NCI-H2196 treated with DMSO at 0.1 percent for 48 hours (cell line): ENCODE measurements at regions not wholly inside any gene's neighbourhood (a gene's known extent, or its start where the extent isn't known, plus 50 kb on each side); places are given as distances from the start of the nearest gene placed in this dataset.
"Not testable (repeated sequence)": the region's sequence is repeated elsewhere in the genome, so short reads cannot be mapped to it uniquely, and the experiment has no call there.

ENCODE experiments used
- DNase-seq: peaks from one replicate; lab custom pipeline; 2025; ENCODE audit not compliant: unreplicated experiment; lab: John Stamatoyannopoulos, UW

- DNase-seq, result no peak
These were observed 1546.2 kb downstream of the OLFM4 start for GRCh38 chr13:54574791-54575190.

DNA sequence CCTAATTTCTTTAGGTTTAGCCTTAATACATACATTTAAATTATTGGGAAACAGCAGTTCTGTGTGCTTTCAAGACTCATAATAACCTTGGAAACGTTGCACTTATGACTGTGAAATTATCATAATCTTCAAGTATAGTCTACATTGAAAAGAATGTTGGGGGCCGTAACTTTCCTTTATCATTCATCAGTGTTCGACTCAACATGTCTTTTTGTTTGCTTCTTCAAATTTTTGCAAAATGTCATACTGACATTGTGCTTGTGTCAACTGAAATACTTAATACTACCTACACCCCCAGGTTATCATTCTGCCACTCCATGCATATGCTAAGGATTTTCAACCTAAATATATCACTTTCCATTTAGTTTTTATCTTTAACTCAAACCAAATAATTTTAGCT, 1562.9 kb downstream of the OLFM4 start:
- DNase-seq, result no peak

- DNase-seq, result no peak
These were observed 1563.6 kb downstream of the OLFM4 start for GRCh38 chr13:54592201-54592600.

DNA sequence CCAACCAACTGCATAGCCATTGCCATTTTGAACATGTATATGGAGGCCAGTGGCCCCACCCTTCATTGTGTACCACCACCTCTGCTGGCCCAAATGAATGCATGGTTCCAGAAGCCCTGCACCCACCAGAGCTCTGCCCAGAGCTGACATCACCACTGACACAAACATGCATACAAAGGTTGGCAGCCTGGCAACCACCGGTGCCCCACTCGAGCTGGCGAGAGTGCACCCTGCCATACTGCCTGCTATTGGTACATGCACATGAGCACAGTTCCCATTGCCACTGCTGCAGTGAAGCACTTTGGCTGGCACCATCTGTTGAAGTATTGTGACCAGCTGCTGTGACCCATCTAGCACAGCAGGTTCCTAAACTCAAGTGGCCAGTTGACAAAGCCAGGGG, 1564.9 kb downstream of the OLFM4 start:
- no peak for DNase-seq

DNA sequence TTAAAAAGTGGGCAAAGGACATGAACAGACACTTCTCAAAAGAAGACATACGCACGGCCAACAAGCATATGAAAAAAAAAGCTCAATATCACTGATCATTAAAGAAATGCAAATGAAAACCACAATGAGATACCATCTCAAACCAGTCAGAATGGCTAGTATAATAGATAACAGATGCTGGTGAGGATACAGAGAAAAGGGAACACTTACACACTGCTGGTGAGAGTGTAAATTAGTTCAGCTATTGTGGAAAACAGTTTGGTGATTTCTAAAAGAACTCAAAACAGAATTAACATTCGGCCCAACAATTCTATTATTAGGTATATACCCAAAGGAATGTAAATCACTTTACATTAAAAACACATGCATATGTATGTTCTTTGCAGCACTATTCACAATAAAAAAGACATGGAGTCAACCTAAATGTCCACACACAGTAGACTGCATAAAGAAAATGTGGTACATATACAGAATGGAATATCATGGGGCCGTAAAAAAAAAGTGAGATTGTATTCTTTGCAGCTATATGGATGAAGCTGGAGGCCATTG, 1569.0 kb downstream of the OLFM4 start:
- no peak for DNase-seq

GRCh38 chr13:54599413-54599812, 1570.8 kb downstream of the OLFM4 start:
- no peak for DNase-seq

DNA sequence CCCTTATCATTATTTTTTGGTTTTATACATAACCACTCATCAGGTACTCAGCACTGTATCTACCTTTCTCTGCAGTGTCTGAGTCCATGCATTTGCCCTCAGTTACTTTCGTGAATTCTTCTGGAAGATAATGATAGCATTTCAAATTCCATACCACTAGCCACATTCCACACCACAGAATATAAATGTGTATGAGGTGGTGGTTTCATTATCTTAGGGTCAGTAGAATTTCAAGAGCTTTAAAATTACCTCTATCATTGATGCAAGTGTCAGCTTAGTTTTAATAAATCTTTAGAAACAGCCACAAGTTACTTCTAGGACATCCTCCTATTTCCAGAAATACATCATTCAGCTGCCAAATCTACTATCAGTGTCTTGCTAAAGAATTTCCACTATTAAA, 1578.3 kb downstream of the OLFM4 start:
- DNase-seq, result no peak

- no peak for DNase-seq
These were observed 1578.8 kb downstream of the OLFM4 start for GRCh38 chr13:54607421-54607820.

GRCh38 chr13:54611390-54611789, 1582.8 kb downstream of the OLFM4 start:
- DNase-seq, result no peak

DNA sequence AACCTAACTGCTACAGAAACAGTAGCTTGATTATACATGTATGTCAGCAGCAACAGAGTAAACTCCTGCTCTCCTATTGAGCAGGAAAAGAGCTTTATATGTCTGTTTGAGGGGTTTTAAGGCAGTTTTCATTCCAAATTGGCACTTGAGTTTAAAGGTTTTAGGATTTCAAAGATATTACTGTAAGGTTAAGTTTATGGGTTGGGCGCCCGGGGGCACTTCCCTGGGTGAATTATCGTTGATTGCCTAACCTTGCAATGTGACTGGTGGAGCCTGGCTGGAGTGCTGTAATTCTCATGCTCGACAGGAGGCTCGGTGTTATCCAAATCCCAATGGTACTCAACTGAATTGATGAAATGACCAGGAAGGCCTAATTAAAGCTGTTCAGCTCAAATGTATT, 1586.1 kb downstream of the OLFM4 start:
- DNase-seq, result no peak

DNA sequence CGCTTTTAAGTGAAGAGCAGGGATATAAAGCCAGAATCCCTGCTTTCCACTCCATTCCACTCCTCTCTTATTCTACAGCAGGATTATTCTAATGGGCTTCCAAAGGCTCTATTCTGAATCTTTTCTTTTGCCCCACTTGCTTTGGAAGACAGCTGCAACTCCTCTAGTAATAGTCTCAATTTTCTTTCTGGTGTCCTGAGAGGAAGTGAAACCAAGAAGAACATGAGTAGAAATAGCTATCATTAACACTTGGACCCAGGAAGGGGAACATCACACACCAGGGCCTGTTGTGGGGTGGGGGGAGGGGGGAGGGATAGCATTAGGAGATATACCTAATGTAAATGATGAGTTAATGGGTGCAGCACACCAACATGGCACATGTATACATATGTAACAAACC, 1597.9 kb downstream of the OLFM4 start:
- not testable (repeated sequence) for DNase-seq

DNA sequence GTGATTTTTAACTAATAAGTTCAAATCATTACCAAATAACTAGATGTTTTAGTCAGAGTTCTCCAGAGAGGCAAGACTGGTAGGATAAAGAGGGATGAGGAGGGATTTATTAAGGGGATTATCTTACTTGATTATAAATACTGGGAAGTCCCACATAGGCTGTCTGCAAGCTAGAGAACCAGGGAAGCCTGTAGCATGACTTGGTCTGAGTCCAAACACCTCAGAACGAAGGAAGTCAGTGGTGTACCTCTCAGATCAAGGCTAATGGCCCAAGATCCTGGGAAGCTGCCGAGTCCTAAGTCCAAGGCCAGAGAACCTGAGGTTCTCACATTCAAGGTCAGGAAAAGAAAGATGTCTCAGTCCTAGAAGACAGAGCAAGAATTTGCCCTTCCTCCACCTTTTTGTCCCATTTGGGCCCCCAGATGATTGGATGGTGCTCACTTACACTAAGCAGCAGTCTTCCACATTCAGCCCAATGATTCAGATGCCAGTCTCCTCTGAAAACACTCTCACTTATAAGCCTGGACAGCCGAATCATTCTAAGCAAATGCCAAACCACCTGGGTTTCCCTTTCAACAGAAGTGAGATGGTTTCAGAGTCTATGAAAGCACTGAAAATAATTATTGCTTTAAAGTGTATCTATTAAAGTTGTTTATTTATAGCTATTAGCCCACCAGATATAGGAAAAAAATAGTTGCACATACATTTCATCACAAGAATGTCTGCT, 1599.2 kb downstream of the OLFM4 start:
- no peak for DNase-seq

DNA sequence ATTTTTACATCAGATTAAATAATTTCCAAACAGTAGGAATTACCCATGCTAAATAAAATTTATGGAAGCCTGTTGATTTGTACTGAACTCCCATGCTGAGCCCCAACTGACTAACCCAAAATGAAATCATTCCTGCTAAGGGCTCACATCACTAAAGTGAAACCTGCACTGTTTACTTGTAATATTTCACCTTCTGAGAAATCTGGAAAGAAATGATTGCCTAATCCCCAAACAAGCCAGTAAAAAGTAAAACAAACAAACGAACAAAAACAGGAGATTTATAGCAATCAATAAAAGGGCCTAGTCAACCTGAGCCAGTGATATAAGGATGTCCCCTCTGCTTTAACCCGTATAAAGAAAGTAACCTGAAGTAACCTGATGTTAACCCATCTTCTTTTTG, 1599.8 kb downstream of the OLFM4 start:
- DNase-seq, result no peak

- DNase-seq, result no peak
These were observed 1604.8 kb downstream of the OLFM4 start for GRCh38 chr13:54633456-54633855.

GRCh38 chr13:54636231-54636630, 1607.6 kb downstream of the OLFM4 start:
- no peak for DNase-seq

DNA sequence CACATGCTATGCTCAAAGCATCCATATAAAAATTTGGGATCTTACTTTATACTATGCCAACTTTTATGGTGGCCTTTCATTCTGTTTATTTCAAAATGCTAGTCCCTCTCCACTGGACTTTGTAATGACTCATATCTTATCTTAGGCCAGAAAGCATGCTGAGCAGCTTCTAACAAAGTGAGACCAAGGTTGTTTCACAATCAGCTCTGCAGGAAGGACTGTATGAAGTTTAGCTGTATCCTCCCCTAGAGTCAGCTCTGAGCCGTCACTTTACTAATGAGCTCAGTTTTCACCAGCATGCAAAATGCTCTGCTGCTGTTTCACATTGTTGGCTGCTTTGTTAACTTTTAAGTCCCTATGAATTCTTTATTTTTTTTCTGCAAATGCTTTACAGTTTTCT, 1608.8 kb downstream of the OLFM4 start:
- no peak for DNase-seq

DNA sequence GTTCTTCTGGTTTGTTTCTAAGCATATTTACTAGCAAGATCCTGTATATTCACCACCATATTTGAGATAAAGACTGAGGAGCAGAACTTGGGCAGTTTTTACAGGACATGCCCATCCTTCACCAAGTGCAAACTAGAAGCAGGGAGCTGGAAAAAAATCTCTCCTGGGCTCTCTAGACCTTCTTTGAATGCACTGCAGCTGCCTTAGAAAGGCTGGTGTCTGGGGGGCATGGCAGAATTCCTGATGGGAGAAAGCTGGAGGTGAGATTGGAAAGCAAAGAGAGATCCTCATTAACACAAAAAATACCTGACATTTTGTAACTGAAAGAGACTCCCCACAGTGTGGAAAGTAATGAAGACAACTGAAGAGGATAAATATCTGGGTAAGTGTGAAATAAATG, 1612.1 kb downstream of the OLFM4 start:
- DNase-seq, result no peak

GRCh38 chr13:54643863-54644262, 1615.2 kb downstream of the OLFM4 start:
- DNase-seq, result no peak

- no peak for DNase-seq
These were observed 1618.7 kb downstream of the OLFM4 start for GRCh38 chr13:54647275-54647674.

- DNase-seq, result no peak
These were observed 1629.0 kb downstream of the OLFM4 start for GRCh38 chr13:54657588-54657987.

GRCh38 chr13:54658771-54659170, 1630.2 kb downstream of the OLFM4 start:
- DNase-seq, result no peak

DNA sequence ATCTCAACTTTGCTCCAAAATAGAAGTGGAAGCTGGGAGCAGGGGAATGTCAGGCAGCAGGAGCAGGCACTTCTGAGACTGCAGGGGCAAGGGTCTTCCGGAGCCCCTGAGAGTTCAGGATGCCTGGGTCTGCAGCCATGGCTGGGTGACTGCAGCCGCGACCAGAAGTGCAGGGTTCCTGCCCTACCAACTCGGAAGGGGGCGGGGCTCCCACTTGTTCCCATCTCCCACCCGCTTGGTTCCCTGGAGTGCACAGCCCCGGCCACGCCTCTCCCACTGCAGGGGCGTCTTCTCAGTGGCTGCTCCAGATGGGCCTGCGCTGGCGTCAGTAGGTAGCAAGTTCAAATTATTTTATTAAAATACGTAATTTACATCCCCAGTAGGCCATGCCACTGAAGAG, 1631.7 kb downstream of the OLFM4 start:
- DNase-seq, result no peak

GRCh38 chr13:54676526-54677113, 1648.0 kb downstream of the OLFM4 start:
- DNase-seq, result no peak
